IMR-90 (cell line): ENCODE measurements at regions not wholly inside any gene's neighbourhood (a gene's known extent, or its start where the extent isn't known, plus 50 kb on each side); places are given as distances from the start of the nearest gene placed in this dataset.

Experiments used
- FOS ChIP-seq: fragments of 150-350 bp; IDR thresholded peaks from 2 replicates; pipeline ENCODE4 v1.6.1; 2016; ENCODE audit warnings: low read depth, low read length
- MAZ ChIP-seq: IDR thresholded peaks from 2 replicates; pipeline ENCODE4 v1.6.1; 2012; ENCODE audit warnings: low read depth, mild to moderate bottlenecking, low read length, improper control_type of control experiment, moderate library complexity, borderline replicate concordance
- MXI1 ChIP-seq: IDR thresholded peaks from 2 replicates; pipeline ENCODE4 v1.6.1; 2012; ENCODE audit warnings: low read depth, mild to moderate bottlenecking, low read length, moderate library complexity, borderline replicate concordance
- POLR2A ChIP-seq: IDR thresholded peaks from 2 replicates; pipeline ENCODE4 v1.6.1; 2012; ENCODE audit warnings: mild to moderate bottlenecking, low read depth, low read length
- RCOR1 ChIP-seq: IDR thresholded peaks from 2 replicates; pipeline ENCODE4 v1.6.1; 2012; ENCODE audit warnings: mild to moderate bottlenecking, low read length, improper control_type of control experiment; ENCODE audit not compliant: insufficient replicate concordance
- SMC3 ChIP-seq: fragments of 150-350 bp; IDR thresholded peaks from 2 replicates; pipeline ENCODE4 v1.6.1; 2016; ENCODE audit warnings: low read depth, mild to moderate bottlenecking, antibody characterized with exemption, low read length, moderate library complexity
- TF ChIP-seq, protein P1 (sequence below): conservative IDR thresholded peaks from 2 replicates; pipeline ENCODE4 v1.5.1; 2012; ENCODE audit warnings: mild to moderate bottlenecking, low read depth, low read length, improper control_type of control experiment

GRCh38 chr2:38430196-38430595, 53.1 kb upstream of the ATL2 start:
- TF ChIP-seq MXI1: no peak
- no peak for TF ChIP-seq SMC3
- TF ChIP-seq, protein P1, sequence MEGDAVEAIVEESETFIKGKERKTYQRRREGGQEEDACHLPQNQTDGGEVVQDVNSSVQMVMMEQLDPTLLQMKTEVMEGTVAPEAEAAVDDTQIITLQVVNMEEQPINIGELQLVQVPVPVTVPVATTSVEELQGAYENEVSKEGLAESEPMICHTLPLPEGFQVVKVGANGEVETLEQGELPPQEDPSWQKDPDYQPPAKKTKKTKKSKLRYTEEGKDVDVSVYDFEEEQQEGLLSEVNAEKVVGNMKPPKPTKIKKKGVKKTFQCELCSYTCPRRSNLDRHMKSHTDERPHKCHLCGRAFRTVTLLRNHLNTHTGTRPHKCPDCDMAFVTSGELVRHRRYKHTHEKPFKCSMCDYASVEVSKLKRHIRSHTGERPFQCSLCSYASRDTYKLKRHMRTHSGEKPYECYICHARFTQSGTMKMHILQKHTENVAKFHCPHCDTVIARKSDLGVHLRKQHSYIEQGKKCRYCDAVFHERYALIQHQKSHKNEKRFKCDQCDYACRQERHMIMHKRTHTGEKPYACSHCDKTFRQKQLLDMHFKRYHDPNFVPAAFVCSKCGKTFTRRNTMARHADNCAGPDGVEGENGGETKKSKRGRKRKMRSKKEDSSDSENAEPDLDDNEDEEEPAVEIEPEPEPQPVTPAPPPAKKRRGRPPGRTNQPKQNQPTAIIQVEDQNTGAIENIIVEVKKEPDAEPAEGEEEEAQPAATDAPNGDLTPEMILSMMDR: no peak
- no peak for TF ChIP-seq POLR2A
- no peak for TF ChIP-seq FOS
- TF ChIP-seq RCOR1: no peak
- TF ChIP-seq MAZ: no peak
